ENCODE measurements at regions not wholly inside any gene's neighbourhood (a gene's known extent, or its start where the extent isn't known, plus 50 kb on each side); places are given as distances from the start of the nearest gene placed in this dataset.

GRCh38 chr9:79471580-79472543, 99.9 kb upstream of the TLE4 start:
- peak; percentile 42 to 65 for DNase-seq (ENCODE audit: low read depth in 1 of 2, low spot score in 1 of 2)
- Histone ChIP-seq H3K27me3 (peaks cover 4% of the 10 kb centered on the region), H3K36me3 (no peaks in the 10 kb centered on the region), H3K27ac (no peak overlapping the region), H3K4me1 (ENCODE audit: low read depth) (no peaks in the 10 kb centered on the region), H3K4me3 (no peak overlapping the region), H3K9me3 (ENCODE audit: low read depth) (no peaks in the 10 kb centered on the region)
- TF ChIP-seq CTCF (IDR thresholded peaks at IDR 0.05; ENCODE audit: low read depth, low read length): peak; percentile 45

GRCh38 chr9:79473704-79474103, 98.1 kb upstream of the TLE4 start:
- H3K9me3 ChIP-seq (ENCODE audit: low read depth): no peaks in the 10 kb centered on the region
- H3K4me1 ChIP-seq (ENCODE audit: low read depth): no peaks in the 10 kb centered on the region
- no peak overlapping the region for H3K27ac ChIP-seq
- no peaks in the 10 kb centered on the region for H3K36me3 ChIP-seq
- no peak overlapping the region for H3K4me3 ChIP-seq
- DNase-seq (ENCODE audit: low read depth in 1 of 2, low spot score in 1 of 2): no peak
- TF ChIP-seq CTCF (IDR thresholded peaks at IDR 0.05; ENCODE audit: low read depth, low read length): no peak
- H3K27me3 ChIP-seq: peaks cover 14% of the 10 kb centered on the region

DNA sequence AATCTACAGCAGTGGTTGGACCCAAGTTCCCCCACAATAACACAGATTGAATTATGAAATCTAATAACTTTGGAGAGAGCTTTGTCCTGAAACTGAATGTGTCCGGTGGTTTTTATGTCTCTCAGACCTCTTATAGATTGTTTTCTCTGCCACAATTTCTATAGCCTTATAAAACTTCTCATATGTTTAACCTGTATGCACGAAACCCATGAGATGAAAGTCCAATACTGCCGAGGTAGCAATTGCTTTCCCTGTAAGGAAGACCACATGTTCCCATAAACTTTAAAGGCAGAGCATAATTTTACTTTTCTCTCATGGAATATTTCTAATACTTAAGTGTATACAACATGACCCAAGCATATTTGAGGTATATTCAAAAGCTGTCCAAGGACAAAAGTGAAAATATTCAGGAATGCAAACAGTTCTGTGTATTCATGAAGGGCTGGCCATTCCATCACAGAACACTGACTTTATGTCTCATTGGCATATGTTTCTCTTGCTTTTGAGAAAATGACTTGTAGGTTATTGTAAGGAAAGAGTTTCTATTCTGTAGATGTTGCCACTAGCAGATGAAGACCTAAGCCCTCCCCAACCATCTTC, 94.4 kb upstream of the TLE4 start:
- no peaks in the 10 kb centered on the region for H3K4me1 ChIP-seq (ENCODE audit: low read depth)
- H3K27ac ChIP-seq: no peak overlapping the region
- no peaks in the 10 kb centered on the region for H3K9me3 ChIP-seq (ENCODE audit: low read depth)
- no peak for TF ChIP-seq CTCF (IDR thresholded peaks at IDR 0.05; ENCODE audit: low read depth, low read length)
- H3K36me3 ChIP-seq: no peaks in the 10 kb centered on the region
- no peak overlapping the region for H3K4me3 ChIP-seq
- no peak for DNase-seq (ENCODE audit: low read depth in 1 of 2, low spot score in 1 of 2)
- H3K27me3 ChIP-seq: peaks cover 17% of the 10 kb centered on the region

- Histone ChIP-seq H3K36me3 (no peaks in the 10 kb centered on the region), H3K9me3 (ENCODE audit: low read depth) (no peaks in the 10 kb centered on the region), H3K27me3 (peaks cover 13% of the 10 kb centered on the region), H3K4me3 (no peak overlapping the region), H3K4me1 (ENCODE audit: low read depth) (no peaks in the 10 kb centered on the region), H3K27ac (no peak overlapping the region)
- peak; percentile 38 to 64 for DNase-seq (ENCODE audit: low read depth in 1 of 2, low spot score in 1 of 2)
- peak; percentile 57 for TF ChIP-seq CTCF (IDR thresholded peaks at IDR 0.05; ENCODE audit: low read depth, low read length)
These were observed 93.6 kb upstream of the TLE4 start for GRCh38 chr9:79477955-79478771.

DNA sequence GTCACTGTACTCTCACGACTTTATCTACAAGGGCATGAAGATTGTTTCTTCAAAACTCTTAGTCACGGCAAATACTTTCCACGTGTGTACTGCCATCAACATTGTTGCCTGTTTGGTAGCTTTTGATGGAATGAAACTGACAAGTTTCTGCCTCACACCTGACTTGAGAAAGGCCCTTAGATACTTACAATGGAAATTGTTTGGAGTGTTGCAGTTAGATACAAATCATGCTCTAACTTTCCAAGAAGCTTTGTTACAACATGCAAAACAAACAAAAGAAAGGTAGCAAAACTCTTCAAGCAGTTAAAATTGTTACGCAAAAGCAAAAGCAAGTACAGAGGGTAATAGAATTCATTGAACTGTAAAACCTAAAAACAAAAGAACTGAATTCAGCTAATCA, 91.1 kb upstream of the TLE4 start:
- Histone ChIP-seq H3K27ac (no peak overlapping the region), H3K4me1 (ENCODE audit: low read depth) (no peaks in the 10 kb centered on the region), H3K36me3 (no peaks in the 10 kb centered on the region), H3K9me3 (ENCODE audit: low read depth) (no peaks in the 10 kb centered on the region), H3K4me3 (no peak overlapping the region), H3K27me3 (peaks cover 13% of the 10 kb centered on the region)
- no peak for DNase-seq (ENCODE audit: low read depth in 1 of 2, low spot score in 1 of 2)
- no peak for TF ChIP-seq CTCF (IDR thresholded peaks at IDR 0.05; ENCODE audit: low read depth, low read length)
